Fibroblast of skin of abdomen (primary cell): ENCODE measurements at regions not wholly inside any gene's neighbourhood (a gene's known extent, or its start where the extent isn't known, plus 50 kb on each side); places are given as distances from the start of the nearest gene placed in this dataset.
"Not testable (repeated sequence)": the region's sequence is repeated elsewhere in the genome, so short reads cannot be mapped to it uniquely, and the experiment has no call there.

ENCODE experiments used
- DNase-seq: peaks from one replicate; pipeline ENCODE4 v3.0.0-alpha.2; 2013

DNA sequence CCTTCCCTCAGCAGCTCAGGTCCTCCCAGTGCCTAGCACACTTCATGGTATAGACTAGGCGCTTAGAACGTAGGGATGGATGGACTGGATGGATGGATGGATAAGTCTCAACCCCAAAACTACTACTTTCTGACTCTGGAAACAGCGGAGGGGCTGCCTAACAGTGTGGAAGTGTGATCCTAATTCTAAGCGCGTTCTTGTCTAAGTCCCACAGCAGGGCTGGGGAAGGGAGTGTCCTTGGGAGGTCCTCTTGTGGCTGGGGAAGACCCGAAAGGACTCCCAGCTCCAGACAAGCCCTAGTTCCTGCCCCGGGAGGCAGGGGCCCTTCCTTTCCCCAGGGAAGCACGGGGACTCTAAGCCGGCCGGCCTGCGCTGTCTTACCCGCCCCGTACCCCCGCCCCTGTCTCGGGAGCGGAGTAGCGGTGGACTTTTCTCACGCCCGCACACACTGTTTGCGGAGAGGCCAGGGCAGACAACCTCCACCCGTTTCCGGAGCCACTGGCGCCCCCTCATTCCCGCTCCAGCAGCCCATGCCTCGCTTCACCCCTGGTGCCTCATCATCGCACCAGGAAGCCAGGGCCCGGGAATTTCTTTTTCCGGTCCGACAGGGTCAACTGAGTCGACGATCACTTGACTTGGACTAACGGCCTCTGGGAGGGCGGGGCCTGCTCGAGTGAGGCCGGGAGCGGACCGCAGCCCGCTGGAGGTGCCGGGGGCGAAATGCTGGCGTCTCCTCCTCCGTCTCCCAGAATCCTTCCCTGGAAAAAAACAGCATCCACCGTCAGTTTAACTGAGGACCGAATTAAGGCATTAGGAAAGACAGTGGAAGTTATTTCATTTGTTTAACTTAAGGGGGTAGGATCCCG, 133.3 kb downstream of the TBC1D2B start:
- DNase-seq, result peak; percentile 78

DNA sequence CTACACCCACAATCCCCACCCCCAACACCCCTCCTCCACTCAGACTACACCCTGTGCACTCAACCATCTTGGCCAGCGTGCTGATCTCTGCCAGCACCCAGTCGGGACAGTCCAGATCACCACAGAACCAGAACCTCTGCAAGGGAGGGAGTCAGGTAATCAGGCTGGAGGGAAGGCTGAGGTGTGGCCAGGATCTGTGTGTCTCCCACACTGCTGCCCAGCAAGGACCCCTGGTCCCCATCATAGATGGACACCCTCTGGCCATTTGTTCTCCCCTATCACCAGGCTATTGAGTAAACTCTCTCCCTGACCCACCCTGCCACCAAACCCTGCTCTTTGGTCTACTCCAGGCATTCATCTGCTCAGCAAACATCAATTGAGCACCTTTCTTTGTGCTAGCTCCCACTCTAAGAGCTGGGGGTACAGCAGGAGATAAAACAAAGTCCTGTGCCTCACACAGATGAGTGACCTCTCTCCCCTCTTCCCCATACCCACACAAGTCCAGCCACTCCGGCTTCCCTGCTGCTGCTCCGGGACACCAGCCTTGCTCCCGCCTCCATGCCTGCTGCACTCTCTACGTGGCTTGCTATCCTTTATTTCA, 134.8 kb downstream of the TBC1D2B start:
- no peak for DNase-seq

DNA sequence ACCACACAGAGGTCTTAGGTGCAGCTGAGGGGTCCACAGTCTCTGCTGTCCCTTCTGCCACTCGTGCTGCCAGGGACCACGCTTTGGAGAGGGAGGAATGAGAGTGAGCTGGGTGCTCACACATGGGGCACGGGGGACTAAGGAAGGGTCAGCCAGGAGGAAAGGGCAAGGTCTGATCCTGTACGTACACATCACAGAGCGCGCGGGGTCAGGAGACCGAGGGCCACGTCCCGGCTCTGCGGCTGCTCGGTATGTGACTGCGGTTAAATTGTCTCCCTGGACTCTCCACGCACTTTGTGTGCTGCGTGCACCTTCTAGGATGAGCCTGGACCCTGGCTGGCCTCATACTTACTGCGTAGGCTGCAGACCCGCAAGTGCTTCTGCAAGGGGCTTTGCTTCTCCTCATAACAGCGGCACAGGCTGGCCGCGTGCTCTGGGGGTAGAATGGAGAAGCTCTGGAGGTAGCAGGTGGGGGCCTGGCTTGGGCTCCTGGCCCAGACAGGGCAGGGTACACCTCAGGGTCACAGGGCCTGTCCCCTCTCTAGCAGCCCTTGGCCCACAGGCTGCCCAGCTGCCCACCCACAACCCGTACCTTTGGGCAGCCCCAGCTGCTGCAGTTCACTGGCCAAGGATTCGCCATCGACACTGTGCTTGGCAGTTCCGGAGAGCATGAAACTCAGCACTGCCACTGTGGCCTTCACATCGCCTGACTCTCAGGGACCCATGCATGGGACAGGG, 136.3 kb downstream of the TBC1D2B start:
- not testable (repeated sequence) for DNase-seq

DNA sequence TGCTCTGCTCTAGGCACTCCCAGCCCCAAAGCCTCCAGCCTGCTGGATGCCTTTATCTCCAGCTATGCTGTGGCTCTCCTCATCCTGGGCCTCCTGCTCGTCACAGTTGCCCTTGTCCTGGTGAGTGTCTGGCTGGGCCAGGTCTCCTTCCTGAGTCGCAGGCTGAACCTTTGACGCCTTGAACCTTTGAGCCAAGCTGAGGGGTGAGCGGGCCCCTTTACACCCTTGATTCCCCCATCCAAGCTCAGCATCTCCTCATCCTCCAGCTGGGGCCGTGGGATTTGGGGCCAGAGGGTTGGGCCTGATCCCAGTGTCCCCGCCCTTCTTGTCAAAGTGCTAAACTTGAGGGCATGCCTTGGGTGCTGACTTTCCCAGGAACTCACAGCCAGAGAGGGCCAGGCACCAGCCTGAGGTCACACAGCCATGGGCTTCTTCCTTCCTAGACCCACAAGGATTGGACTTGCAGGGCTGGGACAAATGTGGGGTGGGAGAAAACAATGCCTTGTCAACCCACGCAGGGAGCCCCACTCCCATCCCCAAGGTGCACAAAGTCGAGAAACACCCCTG, 137.0 kb downstream of the TBC1D2B start:
- DNase-seq, result no peak

DNA sequence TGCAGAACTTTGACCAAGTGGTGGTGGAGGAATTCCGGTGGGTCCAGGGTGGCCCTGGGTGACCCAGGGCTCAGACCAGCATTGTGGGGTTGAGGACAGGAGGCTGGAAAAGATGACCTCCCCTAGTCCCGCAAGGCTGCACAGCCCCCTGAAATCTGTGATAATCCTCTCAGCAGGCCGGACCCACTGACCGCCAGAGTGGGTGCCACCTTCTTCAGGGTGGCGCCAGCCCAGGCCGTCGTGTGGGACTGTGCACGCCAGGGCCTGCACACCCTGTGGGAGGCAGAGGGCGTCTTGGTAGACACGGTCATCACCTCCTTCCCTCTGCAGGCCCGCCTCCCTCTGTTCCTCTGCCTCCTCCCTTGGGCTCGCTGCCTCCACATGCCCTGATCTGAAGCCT, 137.7 kb downstream of the TBC1D2B start:
- no peak for DNase-seq

DNA sequence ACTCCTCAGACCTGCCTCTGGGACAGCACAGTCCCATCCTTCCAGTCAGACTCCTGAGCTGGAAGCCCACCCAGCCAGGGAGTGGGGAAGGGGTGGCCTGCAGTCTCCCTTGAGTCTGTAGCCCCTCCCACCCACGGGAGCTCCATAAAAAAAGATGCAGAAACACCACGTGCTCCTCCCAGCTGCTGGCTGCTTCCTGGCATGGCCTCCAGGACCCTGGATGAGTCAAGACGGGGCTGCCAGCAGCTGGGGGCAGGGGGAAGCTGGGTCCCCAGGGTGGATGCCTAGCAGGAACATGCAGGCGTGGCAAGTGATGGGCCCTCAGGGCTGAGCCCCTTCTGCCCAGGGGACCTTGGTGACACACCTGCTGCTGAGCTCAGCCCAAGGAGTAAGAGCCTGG, 138.5 kb downstream of the TBC1D2B start:
- not testable (repeated sequence) for DNase-seq

DNA sequence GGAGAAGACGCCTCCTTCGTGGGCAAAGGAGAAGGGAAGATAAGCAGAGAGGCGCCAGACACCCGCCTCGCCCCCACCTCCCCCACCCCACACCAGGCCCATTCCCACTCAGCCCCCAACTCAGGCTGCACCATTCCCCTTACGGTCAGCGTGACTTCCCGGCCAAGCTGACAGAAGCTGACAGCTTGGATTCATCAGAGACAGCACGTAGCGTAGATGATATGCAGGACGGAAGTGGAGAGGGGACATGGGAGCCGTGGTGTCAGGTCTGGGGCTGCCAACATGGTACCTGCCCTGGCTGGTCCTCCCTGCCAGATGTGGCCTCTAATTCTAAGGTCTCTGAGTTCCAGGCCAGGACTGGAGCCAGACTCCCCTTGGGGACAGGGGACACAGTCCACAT, 139.0 kb downstream of the TBC1D2B start:
- DNase-seq, result not testable (repeated sequence)

DNA sequence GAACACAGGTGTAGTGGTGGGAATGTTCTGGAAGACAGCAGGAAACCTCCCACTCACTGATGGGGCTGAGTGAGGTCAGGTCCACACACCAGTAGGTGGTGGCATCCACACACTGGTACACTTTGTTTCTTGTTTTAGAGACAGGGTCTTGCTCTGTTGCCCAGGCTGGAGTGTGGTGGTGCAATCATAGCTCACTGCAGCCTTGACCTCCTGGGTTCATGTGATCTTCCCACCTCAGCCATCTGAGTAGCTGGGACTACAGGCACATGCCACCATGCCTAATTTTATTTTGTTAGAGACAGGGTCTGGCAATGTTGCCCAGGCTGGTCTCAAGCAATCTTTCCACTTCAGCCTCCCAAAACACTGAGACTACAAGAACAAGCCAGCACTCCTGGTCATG, 140.9 kb downstream of the TBC1D2B start:
- not testable (repeated sequence) for DNase-seq

DNA sequence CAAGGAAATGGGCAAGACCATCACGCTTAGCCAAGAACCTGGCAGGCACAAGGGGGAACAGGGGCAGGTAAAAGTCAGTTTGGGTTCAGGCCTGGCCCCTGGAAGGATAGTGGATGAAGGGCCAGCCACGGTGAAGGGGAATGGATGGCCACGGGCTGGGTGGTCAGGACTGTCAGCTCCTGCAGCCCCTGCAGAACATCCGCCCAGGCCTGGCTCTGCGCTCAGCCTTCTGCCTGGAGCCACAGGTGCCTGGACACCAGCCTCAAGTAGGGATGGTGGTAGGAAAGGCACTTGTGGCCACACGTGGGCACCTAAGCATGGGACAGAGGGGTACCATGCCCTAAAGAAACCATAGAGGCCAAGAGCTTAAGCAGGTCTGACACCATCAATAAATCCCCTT, 143.0 kb downstream of the TBC1D2B start:
- not testable (repeated sequence) for DNase-seq

DNA sequence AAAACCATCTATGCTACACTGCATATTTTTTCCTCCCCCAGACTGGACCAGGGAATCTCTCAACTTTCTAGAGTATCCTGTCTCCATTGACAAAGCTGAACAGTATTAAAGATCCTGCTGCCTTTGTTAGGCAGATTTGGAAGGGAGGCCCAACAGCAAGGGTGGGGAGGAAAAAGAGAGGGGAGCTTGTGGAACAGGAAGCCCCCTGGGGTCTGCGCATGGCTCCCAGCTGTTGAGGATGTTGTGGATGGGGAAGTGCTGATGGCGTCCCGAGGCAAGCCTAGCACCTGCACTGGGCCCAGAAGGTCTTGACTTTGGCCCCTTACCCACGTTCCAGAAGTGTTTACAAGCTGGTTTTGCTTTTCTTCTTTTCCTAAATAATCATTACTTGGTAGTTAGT, 146.6 kb downstream of the TBC1D2B start:
- DNase-seq, result not testable (repeated sequence)

DNA sequence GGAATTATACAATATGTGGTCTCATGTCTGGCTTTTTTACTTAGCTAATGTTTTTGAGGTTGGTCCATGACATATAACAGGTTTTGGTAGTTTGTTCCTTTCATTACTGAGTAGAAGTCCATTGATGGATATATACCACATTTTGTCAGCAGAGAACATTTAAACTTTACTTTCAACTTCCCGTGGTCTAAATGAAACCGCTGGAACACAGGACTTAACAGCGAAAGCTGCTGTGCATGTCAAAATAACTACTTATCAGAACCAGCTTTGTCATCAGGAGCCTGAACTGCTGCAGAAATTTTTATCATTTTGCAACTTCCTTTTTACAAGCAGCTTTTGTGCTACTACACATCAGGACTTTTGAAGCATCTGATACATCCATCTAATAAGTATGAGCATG, 147.0 kb downstream of the TBC1D2B start:
- not testable (repeated sequence) for DNase-seq

DNA sequence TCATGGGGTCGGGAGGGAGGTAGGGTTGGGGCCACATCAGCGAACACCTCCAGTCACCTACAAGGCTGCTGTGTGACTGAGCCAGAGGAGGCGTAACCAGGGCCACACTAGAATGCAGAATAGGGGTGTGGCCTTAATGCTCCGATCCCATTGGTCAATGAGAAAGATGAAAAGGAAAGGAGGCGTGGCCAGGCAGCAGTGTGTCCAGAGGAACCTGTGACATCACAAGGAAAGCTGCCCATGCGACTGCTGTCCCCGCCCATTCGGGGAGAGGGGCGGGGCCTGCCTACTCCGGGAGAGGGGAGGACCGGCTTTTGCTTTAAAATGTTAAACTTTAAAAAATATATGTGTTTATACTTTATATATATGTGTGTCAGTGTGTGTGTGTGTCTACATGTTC, 150.7 kb downstream of the TBC1D2B start:
- DNase-seq, result not testable (repeated sequence)

DNA sequence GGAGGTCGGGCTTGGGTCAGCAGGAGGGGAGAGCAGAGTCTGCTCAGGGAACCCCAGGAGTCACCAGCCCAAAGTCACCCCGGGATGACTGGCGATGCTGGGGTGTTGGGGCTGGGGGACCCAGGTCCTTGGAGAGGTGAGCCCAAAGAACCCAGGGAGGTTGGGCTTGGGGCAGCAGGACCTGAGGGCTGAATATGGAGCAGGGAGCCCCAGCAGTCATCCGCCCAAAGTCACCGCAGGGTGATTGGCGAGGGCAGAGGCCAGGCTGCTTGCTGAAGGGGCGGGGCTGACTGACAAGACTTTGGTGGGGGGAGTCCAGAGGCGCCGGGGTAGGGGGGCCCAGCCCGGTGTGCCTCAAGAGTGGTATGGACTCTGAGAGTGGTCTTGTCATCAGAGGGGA, 151.2 kb downstream of the TBC1D2B start:
- DNase-seq, result not testable (repeated sequence)

DNA sequence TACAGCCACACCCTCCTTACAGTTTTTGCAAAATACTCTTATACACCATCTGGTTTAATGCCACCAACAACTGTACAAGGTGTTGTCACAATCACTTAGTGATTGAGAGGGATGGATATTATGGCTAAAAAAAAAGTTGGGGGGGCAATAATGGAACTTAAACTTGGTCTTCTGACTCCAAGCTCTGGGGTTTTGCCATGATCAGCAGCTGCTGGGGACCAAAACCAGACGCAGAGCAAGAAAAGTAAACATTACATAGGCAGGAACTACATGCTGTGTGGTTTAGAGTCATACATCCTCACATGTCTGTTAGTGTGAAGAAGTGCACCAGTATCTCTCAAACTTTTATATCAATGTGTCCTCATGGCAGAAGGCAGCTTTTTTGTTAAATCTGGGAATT, 152.4 kb downstream of the TBC1D2B start:
- not testable (repeated sequence) for DNase-seq

DNA sequence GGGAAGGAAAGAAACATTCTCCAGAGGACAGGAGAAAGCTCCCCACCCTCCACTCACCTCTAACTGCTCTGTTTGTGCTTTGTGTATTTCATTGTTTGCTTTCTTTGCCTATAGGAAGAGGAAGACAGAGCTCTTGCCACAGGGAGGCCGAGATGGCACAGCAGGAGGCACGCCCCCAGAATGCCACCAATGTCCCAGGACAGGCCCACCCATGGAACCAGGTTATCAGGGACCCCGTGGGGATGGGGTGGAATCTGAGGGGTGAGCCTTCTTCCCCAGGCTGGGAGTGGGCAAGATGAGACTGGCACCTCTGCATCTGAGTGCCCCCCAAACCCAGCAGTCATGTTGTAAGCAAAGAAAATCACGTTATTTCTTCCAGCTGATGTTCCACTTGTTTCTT, 155.8 kb downstream of the TBC1D2B start:
- no peak for DNase-seq

DNA sequence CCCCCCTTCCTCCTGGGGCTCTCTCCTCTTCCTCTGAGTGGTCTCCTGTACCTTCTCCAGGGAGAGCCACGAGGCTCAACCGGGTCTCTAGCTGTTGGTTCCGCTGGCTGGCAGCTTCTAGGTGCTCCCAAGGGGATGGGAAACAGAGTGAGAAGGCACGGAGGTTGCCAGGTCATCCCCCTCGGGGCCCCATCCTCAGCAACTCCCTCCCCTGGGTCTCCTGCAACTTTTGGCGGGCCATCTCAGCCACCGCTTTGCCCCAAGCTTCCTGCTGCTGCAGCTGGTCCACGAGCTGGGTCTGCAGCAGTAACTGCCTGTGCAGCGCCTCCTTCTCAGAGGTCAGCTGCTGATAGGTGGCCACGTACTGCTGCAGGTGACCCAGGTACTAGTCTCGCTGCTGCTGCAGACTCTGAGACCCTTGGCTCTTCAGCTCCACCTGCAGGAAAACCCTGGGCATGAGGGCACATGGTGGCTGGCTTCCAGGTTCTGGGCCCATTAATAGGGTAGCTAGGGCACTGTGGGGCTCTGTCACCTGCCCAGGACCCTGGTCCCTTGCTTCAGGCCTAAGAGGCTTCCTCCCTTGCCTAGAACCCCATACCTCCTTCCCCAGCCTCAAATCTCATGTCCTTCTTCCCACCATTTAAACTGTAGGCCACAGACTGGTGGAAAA, 160.4 kb downstream of the TBC1D2B start:
- DNase-seq, result not testable (repeated sequence)

DNA sequence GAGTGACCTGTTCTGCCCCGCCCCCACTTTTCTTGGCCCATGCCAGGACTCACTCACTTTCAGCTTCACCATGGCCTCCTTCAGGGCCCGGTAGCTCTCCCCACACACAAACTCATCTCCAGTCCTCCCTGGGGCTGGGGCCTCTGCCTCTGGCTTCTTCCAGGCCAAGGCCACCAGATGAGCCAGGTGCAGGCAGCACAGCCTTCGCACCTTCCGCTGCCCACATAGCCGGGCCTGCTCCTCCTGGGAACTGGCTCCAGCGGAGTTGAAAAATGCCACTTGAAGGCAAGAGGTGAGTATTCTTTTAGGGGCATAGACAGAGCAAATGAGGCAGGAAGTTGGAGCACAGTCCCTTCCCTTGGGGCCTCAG, 161.6 kb downstream of the TBC1D2B start:
- DNase-seq, result not testable (repeated sequence)

DNA sequence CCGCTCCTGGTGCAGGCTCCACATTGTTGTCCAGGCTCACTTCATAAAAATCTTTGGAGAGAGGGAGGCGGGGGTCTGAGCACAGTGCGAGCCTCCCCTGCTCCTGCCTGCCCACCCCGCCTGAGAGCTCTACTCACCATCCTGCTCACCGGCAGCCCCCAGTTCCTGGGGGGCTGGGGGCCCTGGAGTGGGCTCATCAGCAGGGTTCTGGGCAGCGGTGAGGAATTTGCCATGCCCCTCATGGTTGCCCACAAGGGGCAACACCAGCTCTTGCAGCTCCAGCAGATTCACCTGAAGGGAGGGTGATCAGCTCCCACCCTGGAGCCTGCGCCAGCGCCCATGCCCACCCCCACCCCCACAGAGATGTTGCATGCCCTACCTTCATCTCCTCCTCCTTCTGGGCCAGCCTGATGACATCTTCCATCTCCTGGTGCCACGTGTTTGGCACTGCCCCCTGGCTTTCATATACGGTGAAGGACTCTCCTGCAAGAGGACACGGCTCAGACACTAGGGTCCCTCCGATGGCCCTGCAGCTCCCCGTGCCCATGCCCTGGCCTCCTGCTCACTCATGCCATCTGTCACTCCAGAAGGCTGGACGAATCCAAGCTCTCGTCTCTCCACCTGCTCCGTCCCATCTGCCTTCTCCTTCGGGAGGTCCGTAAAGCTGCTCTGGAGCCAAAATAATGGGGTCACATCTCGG, 162.1 kb downstream of the TBC1D2B start:
- DNase-seq, result no peak

DNA sequence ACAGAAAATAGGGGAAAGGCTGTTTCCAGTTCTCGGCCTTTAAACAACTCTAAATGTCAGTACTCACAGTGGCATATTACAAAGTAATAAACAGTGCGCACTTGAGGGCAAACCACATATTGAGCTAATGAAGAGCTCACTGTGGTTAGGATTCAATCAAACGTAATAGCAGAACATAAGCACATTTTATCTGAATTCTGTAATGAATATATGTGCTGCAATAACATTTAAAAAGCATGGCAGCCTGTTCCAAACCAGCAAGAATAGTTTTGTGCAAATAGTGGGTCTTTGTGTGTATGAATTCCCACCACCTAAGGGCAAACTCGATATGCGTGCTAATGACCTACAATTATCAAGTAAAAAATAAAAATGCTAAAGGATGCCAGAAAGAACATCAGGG, 163.0 kb downstream of the TBC1D2B start:
- DNase-seq, result not testable (repeated sequence)

DNA sequence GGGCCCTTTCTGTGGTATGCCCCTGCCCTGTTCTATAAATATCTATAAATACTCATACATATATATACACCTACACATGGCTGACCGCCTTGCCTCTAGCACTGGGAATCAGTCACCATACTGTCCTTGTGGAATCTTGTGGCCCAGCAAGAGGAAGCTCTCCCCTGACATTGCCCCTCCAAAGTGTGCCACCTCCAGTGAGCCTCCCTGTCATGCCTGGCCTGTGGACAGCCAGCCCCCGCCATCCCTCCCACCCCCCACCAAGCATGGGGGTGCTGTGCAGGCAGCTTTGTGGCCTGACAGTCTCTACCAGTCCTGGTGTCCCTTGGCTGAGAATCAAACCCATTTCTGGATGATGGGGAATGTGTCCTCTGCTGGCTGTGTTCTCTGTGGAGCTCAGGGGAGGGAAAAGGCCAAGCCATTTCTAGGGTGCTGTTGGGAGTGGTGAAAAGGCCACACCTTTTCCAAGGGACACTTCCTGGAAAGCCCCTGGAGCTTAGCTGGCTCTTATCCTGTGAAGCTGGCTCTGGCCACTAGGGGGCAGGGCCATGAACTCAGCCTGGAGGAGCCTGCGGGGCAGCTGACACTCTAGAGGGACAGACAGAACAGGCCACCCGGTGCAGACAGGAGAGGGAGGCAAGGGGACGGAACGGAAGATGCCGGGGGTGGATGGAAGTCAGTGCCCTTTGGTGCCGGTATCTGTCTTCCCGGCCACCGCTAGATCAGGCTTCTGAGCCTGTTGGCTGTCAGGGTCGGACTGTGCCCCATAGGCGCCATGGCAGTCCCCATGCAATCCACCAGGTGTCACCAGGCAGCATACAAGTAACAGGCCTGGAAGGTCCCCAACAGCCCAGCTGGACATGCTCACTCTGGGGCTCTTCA, 167.2 kb downstream of the TBC1D2B start:
- DNase-seq, result peak; percentile 71
